ENCODE measurements at regions not wholly inside any gene's neighbourhood (a gene's known extent, or its start where the extent isn't known, plus 50 kb on each side); places are given as distances from the start of the nearest gene placed in this dataset.
A peak's percentile ranks its signal among the peaks of the same experiment; 100 is the strongest.

GRCh38 chr3:76442374-76442915 is 597.5 kb upstream of the ROBO2 start:
- H3K4me3 ChIP-seq (ENCODE audit: control insufficient read depth, low read depth, low read length): no peak overlapping the region
- no peak for DNase-seq (ENCODE audit: low read depth)
- TF ChIP-seq, protein P1, sequence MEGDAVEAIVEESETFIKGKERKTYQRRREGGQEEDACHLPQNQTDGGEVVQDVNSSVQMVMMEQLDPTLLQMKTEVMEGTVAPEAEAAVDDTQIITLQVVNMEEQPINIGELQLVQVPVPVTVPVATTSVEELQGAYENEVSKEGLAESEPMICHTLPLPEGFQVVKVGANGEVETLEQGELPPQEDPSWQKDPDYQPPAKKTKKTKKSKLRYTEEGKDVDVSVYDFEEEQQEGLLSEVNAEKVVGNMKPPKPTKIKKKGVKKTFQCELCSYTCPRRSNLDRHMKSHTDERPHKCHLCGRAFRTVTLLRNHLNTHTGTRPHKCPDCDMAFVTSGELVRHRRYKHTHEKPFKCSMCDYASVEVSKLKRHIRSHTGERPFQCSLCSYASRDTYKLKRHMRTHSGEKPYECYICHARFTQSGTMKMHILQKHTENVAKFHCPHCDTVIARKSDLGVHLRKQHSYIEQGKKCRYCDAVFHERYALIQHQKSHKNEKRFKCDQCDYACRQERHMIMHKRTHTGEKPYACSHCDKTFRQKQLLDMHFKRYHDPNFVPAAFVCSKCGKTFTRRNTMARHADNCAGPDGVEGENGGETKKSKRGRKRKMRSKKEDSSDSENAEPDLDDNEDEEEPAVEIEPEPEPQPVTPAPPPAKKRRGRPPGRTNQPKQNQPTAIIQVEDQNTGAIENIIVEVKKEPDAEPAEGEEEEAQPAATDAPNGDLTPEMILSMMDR (IDR thresholded peaks at IDR 0.05; ENCODE audit: control insufficient read depth, insufficient read depth, low read depth, low read length, missing control alignments): no peak

DNA sequence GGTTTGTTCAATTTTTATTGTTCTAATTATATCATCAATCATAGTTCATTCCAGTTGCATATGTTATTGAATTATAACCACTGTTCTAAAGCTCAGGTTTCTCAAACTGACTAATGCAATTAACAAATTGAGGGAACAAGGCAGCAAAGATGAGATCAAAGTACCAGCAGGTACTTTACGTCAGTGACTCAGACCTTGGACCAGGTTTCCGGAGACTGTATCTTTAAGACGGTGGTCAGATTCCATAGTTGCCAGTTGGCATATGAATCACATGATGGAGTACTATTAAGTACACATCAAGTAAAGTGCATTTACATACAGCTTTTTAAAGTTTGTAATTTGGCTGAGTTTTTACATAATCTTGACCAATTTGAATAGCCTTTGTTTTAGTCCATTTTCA is 583.6 kb upstream of the ROBO2 start:
- TF ChIP-seq, protein P1 (IDR thresholded peaks at IDR 0.05; ENCODE audit: control insufficient read depth, insufficient read depth, low read depth, low read length, missing control alignments): no peak
- H3K4me3 ChIP-seq (ENCODE audit: control insufficient read depth, low read depth, low read length): no peak overlapping the region
- no peak for DNase-seq (ENCODE audit: low read depth)

DNA sequence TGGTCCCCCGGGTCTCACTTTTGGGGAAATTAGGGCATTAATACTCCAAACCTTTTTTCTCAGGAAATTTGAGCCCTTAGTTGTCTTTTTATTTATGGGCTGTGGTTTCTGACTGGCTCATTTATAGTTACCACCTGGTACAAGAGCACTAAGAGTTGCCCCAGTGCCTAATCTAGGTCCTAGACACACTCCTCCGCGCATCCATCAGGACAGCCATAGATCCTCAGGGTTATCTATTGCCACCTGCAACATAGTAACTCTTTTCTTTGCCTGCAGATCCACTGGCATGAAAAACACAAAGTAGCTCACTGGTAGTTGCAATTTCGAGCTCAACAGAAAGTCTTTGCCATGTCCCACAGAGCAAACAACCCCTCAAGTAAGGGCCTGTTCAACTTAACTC is 576.4 kb upstream of the ROBO2 start:
- H3K4me3 ChIP-seq (ENCODE audit: control insufficient read depth, low read depth, low read length): no peak overlapping the region
- TF ChIP-seq, protein P1 (IDR thresholded peaks at IDR 0.05; ENCODE audit: control insufficient read depth, insufficient read depth, low read depth, low read length, missing control alignments): no peak
- DNase-seq (ENCODE audit: low read depth): no peak

DNA sequence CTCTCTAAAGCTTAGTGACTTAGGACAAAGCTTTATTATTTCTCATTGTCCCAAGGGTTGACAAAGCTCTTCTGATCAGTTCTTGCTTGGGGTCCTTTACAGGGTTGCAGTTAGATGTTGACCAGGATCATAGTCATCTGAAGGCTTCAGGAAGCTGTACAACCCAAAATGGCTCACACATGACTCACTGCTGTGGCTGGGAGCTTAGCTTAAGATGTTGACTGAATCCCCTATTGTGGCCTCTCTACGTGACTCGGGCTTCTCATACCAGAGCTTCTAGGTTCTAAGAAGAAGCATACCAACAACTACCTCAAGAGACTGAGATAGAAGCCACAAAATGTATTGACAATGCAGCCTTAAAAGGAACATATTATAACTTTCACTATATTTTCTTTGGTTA is 569.6 kb upstream of the ROBO2 start:
- no peak overlapping the region for H3K4me3 ChIP-seq (ENCODE audit: control insufficient read depth, low read depth, low read length)
- TF ChIP-seq, protein P1 (IDR thresholded peaks at IDR 0.05; ENCODE audit: control insufficient read depth, insufficient read depth, low read depth, low read length, missing control alignments): no peak
- peak; percentile 29 for DNase-seq (ENCODE audit: low read depth)

- TF ChIP-seq, protein P1 (IDR thresholded peaks at IDR 0.05; ENCODE audit: control insufficient read depth, insufficient read depth, low read depth, low read length, missing control alignments): no peak
- no peak for DNase-seq (ENCODE audit: low read depth)
- no peak overlapping the region for H3K4me3 ChIP-seq (ENCODE audit: control insufficient read depth, low read depth, low read length)
Measured at GRCh38 chr3:76474632-76475031, 565.3 kb upstream of the ROBO2 start.

DNA sequence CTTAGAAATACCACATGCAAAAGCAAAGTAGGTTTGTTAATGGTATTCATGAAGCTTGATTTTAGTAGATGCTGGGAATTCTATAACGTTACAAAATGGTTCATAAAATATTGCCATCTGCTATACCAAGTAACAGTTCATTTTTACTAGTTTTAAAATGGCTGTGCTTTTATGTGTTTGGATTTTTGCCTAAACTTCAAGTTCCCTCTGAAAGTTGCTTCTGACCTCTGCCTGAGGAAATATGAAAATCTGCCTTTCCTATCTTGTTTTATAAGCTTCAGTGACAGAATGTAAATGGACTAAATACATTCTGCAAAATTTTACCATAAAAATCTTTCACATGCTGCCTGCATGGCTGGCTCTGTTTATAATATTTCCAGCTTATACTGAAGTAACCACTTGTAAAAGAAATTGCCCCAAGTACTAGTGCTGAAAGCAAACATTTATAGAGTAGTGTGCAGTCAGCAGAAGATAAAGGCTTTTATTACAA is 560.7 kb upstream of the ROBO2 start:
- DNase-seq (ENCODE audit: low read depth): no peak
- TF ChIP-seq, protein P1 (IDR thresholded peaks at IDR 0.05; ENCODE audit: control insufficient read depth, insufficient read depth, low read depth, low read length, missing control alignments): no peak
- H3K4me3 ChIP-seq (ENCODE audit: control insufficient read depth, low read depth, low read length): no peak overlapping the region
